ENCODE measurements at regions not wholly inside any gene's neighbourhood (a gene's known extent, or its start where the extent isn't known, plus 50 kb on each side); places are given as distances from the start of the nearest gene placed in this dataset.

DNA sequence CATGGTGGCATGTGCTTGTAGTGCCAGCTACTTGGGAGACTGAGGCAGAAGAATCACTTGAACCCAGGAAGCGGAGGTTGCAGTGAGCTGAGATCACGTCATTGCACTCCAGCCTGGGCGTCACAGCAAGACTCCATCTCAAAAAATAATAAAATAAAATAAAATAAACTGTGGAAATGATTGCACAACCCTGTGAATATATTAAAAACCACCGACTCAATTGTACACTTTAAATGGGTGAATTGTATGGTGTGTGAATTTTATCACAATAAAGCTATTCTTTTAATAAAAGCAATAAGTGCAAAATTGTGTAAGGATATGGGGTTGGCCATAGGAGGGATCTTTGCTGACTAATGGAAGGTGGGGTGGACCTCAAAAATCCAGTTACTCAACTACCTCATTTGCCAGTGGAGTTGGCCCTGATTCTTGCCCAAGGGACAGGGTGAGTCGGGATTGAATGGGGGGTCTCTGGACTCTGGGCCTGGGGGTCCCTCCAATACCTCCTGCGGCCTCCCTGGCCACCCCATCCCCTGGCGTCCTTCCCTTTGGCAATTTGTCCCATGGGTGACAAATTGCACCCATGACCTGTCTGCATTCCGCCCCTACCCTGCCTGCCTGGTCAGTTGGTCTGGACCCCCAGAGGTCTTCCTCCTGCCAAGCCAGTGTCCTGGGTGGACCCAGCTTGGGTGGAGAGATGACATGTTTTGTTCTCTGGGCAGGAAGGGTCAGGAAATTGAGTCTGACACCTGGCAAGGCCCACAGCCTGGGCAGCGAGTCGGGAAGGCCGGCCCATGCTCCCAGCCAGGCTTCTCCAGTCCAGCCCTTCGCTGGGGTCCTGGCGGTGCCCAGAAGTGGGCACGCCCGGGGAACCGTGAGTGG, 61.7 kb upstream of the ELN start:
- DNase-seq = no peak

DNA sequence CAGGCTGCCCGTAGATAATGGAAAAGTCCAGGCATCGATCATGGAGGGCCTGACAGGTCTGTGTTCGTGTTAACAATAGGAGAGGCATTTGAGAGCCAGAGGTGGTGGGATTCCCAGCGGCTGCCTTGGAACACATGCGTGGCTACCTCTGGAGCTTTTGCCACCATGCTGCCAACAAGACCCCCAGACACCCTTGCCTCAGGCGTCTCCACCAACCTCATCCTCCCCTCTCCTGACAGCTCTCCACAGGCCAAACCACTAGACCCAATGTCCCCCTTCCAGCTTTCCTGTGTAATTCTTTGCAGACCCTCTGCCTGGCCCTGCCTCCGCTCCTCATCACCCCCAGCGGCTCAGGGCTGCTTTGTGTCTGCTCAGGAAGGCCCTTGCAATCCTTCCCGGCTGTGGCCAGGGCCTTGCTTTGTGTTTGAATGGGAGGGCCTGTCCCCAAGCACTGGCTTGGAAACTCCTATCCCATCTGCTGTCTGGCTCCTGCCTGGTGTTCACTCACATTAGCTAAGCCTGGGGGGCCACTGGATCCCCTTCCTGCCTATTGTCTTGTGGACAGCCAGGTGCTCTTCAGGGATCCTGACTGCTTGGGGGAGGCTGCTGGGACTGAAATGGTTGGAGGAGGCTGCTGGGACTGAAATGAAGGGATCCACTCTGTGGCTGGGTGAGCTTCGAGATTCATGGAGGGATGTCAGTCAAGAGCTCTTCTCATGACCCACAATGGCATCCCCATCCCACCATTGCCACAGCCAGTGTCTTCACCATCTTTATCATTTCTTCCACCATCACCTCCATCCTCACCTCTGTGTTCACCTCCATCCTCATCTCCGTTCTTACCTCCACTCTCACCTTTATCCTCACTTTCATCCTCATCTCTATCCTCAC, 60.8 kb upstream of the ELN start:
- DNase-seq = no peak

DNA sequence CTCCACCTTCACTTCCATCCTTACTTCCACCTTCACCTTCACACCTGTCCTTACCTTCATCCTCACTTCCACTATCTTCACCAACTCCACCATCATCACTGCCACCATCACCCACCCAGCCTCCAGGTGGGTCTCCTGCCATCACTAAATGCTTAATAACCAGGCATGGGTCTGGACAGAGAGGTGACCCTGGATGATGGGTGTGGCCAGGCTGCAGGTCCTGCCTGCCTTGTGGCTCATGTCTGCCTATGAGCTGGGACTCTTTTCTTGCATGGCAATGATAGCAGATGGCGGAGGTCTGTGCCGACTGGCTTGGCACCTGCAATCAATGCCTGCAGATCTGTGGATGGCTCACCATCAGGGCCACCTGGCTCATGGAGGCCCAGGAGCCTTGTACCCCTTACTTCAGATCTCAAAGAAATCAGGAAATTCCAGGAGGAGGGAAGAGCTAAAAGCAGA, 60.1 kb upstream of the ELN start:
- no peak for DNase-seq

- DNase-seq = no peak
Observed at GRCh38 chr7:73968487-73968886, 59.5 kb upstream of the ELN start.

GRCh38 chr7:73969991-73970390, 58.0 kb upstream of the ELN start:
- DNase-seq = no peak

DNA sequence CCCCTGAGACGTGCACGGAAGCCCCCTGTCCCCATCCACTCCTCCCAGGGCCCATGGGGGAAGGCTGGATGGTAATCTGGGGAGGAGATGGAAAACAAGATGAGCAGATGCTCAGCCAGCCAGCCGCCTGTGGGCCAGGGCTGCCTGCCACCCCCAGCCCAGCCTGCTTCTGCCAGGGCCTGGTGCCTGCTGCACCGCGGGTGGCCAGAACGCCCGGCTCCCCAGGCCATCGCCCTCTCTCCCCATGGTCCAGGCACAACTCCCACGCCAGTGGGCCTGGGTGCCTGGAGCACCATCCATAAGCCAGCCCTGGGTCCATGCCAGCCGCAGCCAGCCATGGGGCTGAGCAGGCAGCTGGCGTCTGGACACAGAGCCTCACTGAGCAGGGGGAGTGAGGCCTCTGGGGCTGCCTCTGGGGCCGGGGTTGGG, 57.2 kb upstream of the ELN start:
- DNase-seq = no peak

- no peak for DNase-seq
Observed at GRCh38 chr7:73971322-73971703, 56.7 kb upstream of the ELN start.

DNA sequence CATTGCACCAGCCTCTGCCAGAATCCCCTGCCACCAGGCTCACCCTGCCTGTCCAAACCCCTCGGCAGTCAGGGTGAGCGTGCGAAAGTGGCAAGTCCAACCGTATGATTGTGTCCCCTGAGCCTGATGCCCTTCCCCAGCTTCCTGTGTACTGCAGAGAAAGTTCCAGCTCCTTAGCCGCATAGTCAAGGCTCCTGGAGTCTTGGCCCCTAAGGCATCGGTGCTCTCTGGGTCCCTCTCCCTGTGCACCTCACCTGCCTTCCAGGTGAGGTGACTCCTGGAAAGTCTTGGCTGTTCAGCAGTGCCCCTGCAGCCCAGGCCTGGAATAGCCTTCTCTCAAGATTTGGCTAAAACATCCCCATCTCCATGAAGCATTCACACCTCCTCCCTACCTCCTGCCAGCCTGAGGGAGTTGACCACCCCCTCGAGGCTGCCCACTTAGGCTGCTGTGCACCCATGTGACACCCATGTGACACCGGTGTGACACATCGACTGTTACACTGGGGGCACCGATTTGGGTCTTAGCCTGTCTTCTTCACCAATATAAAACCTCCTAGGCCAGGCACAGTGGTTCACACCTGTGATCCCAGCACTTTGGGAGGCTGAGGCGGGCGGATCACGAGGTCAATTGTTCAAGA, 56.1 kb upstream of the ELN start:
- no peak for DNase-seq

DNA sequence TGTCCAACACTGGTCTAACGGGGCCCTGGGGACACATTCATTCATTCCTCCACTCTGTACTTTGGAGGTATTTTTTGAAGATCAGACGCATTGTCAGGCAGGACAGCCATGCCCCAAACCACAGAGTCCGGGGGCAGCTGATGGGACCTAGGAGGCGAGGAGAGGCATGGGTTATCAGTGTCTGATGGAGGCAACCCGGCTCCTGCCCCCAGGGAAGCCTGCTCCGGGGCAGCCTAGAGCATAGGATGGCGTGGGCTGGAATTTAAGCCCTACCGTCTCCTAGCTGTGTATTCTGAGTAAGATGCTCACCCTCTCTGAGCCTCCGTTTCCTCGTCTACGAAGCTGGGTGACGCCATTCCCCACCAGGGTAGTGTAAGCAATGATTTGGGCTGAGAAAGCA, 55.4 kb upstream of the ELN start:
- DNase-seq = no peak

- no peak for DNase-seq
Observed at GRCh38 chr7:73973091-73973490, 54.9 kb upstream of the ELN start.

DNA sequence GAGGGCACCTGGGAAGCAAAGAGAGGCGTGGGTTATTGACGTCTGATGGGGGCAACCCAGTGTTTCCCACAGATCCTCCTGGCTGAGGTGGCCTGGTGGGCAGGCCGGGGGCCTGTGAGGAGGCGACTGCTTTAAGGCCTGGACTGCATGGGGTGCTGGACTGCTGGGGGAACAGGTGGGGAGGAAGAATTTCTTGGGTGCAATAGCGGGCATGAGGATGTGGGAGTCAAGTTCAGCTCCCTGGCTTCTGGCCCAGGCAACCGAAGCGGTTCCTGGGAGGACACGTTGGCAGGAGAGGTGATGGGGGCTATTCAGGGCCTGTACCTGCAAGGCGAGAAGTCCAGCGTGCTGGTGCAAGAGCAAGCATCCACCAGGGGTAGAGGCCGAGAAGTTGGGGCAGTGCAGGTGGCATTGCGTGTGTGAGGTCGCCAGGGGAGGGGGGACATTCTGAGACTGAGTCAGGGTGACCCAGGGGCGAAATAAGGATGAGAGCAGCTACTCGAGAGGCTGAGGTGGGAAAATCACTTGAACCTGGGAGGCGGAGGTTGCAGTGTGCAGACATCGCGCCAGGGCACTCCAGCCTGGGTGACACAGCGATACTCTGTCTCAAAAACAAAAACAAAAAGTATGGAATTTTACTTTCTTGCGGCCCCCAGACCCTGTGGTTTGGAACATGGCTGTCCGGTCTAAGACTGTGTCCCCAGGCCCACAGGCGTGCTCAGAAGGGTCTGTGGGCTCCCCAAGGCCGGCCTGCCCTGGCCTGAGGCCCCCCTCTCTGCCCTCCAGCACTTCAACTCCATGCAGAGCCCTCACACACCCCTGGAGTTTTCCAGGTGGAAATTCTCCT, 53.6 kb upstream of the ELN start:
- DNase-seq = no peak

GRCh38 chr7:73974948-73975926, 52.7 kb upstream of the ELN start:
- DNase-seq = no peak

DNA sequence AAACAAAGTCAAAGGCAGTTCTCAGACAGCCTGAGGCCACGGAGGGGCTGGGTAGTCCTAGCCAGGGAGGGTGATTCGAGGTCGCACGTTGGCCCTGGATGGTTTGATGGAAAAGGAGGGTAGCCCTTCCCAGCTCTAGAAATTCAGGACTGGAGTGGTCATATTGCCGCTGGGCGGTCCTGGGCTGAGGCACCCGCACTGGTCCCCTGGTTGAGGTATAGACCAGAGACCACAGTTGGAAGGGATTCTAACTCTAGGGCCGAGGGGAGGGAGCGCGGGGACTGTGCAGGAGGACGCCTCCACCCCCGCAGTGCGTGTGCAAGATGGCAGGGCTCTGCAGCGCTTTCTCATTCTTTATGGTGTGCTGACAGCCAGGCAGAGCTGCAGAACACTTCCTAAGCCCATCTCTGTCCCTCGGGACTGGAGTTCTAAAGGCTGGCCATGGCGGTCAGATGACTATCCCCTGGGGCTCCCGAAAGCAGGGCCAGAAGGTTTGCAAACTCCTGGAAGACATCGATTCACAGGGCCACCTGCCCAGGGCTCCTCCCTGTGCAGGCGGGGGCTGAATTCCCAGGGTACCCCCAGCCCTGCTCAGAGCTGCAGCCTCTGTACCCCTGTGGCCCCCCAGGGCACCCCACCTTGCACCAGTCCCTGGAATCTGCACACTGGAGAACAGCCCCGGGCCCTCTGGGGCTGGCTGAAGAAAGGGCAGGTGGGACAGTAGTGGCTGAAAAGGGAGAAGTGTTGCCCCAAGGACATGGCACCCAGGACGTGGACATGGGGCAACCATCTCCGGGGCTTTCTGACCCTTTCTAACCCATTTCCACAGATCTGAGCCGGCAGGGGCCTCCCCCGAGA, 51.0 kb upstream of the ELN start:
- no peak for DNase-seq

GRCh38 chr7:73977619-73978618, 50.1 kb upstream of the ELN start:
- DNase-seq = no peak

Measured in OCI-M1 (cell line).